ENCODE measurements at regions not wholly inside any gene's neighbourhood (a gene's known extent, or its start where the extent isn't known, plus 50 kb on each side); places are given as distances from the start of the nearest gene placed in this dataset.
A peak's percentile ranks its signal among the peaks of the same experiment; 100 is the strongest.
"Not testable (repeated sequence)": the region's sequence is repeated elsewhere in the genome, so short reads cannot be mapped to it uniquely, and the experiment has no call there.

GRCh38 chr1:148309940-148310500 is 157.9 kb upstream of the NBPF11 start:
- DNase-seq = no peak

DNA sequence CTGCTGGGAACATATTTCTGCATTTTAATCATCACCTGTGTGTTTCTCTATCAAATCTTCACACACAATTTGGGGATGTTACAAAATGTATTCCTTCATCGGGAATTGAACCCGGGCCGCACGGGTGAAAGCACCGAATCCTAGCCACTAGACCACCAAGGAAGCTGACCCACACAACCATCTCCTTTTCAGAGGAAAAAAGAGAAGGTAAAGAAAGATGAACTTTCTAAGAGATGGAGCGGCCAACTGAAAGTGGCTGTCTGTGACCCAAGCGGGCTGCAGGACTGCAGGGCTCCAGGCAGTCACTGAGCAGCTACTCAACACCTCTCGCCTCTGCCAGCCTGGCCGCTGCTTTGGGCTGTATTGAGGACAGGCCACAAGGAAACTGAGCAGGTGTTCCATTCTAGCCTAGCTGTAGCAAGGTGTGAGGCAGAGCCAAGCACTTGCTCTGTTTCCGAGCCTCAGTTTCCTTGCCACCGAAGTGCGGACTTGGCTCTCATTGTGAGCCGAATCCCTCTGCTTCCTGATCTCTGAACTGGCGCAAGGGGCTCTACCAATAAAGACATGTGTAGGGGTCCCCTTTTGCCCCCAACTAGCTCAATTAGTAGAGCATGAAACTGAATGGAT is 156.9 kb upstream of the NBPF11 start:
- no peak for DNase-seq

DNA sequence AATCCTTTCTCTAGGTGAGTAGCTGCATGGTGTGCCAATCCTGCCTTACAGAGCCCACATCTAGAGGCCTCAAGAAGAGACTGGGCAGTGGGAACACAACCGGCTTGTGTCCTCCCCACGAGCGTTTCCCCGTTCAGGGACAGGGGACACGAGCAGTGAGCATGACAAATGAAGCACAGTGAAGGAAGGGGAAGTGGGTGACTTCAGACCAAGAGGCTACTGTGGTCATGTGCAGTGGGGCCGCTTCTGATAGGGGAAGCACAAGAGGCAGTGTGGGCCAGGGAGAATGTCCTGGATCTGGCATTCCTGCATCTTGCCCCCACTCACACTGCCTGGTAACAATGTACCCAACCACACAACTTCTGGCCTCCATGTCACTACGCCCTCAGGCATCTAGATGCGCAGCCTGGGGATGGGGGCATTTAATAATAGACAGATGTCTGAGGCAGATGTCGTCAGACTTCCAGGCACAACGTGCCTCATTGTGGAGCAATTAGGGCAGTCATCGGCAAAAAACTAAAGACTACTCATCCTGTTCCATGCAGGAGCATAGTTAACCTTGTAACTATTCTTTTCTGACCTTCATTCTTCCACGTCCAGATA is 155.6 kb upstream of the NBPF11 start:
- DNase-seq = peak; percentile 39

GRCh38 chr1:148304935-148305334 is 152.9 kb upstream of the NBPF11 start:
- not testable (repeated sequence) for DNase-seq

DNA sequence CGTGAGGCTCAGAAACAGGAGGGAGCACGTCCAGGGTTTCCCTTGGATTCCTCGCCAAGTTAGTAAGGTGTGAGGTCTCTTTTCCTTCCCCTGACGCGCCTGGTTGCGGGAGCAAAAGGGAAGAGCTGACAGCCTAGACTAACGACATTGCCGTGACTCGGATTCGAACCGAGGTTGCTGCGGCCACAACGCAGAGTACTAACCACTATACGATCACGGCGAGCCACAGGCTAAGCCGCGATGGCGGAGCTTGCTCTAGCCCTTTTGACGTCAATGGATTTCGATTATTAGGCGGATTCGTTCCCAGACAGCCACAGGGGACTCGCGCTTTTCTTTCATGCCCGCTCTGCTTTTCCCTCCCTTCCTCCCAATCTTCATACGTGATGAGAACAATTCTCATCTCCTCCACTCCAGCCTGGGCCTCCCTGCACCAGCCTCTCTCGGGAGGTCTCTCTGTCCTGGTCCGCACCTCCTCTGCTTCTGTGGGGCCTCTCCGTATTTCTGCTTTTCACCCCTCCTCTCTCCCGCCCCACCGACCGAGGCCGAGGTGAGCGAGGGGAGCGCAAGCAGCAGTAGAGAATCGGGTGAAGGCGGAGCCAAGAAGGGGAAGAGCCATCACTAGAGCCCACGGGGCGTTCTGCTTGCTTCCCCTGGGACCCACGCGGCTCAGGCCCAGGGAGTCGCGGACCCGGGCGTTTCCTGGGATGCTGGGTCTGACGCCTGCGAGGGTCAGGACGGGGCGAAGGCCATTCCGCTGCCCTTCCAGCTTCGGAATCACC is 150.7 kb upstream of the NBPF11 start:
- DNase-seq = peak; percentile 62

GRCh38 chr1:148297852-148298251 is 145.8 kb upstream of the NBPF11 start:
- not testable (repeated sequence) for DNase-seq

DNA sequence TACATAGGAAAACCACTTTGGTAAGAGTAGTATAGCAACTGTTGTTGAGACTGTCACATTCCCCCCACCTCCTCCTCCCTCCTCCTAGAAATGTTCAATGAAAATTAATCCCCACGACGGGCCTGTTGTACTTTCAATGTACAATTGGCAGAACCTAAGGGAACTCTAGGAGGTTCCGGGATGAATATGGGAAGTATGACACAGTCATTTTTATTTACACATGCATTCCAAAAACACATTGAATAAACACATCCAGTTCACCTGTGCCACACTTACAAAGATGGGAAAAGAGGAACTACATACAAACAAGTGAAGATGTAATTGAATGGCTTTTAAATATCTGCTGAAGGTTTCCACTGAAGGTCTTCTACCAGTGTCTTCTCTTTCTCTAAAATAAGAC is 144.4 kb upstream of the NBPF11 start:
- no peak for DNase-seq

DNA sequence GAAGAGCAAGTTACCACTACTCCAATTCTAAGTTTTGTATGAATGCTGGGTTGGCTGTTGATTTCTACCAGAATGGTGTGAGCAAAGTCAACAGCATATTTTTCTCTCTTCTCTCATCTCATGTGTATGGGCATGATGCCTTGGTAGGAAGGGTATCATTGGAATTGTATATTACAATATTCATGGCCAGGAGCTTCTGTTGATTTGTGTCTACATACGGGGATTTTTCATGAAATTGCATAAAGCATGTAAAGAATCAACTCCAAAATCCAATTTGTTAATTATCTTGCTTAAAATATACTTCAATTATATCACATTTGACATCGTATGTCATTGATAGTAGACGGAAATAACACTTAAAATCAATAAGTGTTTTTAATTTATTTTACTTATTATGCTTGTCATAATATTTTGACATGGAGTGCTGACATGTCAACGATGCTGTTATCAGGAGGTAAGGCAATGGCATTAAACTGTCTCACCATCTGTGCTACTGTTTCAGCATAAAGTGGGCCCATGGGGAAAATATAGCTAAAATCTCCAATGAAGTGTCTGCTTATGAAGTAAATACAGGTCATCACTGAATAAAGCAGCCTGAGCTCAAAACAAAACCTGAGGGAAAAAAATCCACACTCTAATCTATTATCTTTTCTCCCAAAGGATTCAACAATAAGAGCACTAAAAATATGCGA is 142.2 kb upstream of the NBPF11 start:
- DNase-seq = no peak

GRCh38 chr1:148293651-148294050 is 141.6 kb upstream of the NBPF11 start:
- no peak for DNase-seq

- no peak for DNase-seq
These were observed 140.8 kb upstream of the NBPF11 start for GRCh38 chr1:148292915-148293314.

- no peak for DNase-seq
These were observed 138.8 kb upstream of the NBPF11 start for GRCh38 chr1:148290881-148291280.

DNA sequence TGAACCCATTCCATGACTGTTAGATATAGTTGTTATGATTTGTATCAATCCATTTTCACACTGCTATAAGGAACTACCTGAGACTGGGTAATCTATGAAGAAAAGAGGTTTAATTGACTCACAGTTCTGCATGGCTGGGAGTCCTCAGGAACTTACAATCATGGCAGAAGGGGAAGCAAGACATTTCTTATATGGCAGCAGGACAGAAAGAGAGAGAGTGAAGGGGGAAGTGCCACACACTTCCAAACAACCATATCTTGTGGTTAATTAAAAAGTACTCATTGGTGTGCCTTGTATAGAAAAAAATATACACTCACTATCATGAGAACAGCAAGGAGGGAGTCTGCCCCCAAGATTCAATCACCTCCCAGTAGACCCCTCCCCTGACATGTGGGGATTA is 137.6 kb upstream of the NBPF11 start:
- no peak for DNase-seq

DNA sequence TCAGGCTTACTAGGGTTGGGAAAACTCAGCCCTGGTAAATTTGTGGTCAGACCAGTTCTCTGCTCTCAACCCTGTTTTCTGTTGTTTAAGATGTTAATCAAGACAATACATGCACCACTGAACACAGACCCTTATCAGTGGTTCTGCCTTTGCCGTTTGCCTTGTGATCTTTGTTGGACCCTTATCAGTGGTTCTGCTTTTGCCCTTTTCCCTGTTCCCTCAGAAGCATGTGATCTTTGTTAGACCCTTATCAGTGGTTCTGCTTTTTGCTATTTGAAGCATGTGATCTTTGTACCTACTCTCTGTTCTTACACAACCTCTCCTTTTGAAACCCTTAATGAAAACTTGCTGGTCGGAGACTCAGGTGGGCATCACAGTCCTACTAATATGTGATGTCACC is 133.9 kb upstream of the NBPF11 start:
- DNase-seq = not testable (repeated sequence)

- not testable (repeated sequence) for DNase-seq
These were observed 128.9 kb upstream of the NBPF11 start for GRCh38 chr1:148280831-148281572.

GRCh38 chr1:148279002-148279542 is 127.0 kb upstream of the NBPF11 start:
- not testable (repeated sequence) for DNase-seq

DNA sequence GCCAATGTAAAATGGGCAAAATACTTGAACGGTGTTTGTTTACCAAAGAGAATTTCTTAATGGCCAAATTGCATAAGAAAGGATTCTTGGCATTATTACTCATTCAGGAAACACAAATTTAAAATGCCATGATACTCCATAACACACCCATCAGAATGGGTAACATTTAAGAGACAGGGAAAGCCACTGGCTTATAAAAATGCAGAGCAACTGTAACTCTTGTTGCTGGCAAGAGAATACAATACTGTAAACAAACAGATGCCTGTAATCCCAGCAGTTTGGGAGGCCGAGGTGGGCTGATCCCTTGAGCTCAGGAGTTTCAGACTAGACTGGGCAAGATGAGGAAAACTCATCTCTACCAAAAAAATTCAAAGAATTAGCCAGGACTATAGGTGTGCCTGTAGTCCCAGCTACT is 125.8 kb upstream of the NBPF11 start:
- not testable (repeated sequence) for DNase-seq

DNA sequence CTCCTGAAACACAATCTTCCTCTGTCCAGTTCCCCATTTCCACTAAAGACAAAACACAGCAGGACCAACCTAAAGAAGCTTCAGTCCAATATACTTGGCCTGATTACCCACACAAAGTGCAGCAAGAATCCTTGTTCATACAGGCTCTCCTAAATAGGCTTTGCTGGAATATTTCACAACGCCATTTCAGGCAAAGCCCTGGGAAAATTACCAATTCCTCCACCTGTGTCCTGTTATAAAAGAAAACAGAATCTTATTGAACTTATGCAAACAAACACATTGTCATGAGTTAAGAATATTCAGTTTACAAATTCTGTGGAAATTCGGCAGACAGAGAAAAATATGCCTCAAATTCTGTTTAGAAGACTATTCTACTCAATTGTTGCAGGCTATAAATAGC is 115.0 kb upstream of the NBPF11 start:
- not testable (repeated sequence) for DNase-seq

DNA sequence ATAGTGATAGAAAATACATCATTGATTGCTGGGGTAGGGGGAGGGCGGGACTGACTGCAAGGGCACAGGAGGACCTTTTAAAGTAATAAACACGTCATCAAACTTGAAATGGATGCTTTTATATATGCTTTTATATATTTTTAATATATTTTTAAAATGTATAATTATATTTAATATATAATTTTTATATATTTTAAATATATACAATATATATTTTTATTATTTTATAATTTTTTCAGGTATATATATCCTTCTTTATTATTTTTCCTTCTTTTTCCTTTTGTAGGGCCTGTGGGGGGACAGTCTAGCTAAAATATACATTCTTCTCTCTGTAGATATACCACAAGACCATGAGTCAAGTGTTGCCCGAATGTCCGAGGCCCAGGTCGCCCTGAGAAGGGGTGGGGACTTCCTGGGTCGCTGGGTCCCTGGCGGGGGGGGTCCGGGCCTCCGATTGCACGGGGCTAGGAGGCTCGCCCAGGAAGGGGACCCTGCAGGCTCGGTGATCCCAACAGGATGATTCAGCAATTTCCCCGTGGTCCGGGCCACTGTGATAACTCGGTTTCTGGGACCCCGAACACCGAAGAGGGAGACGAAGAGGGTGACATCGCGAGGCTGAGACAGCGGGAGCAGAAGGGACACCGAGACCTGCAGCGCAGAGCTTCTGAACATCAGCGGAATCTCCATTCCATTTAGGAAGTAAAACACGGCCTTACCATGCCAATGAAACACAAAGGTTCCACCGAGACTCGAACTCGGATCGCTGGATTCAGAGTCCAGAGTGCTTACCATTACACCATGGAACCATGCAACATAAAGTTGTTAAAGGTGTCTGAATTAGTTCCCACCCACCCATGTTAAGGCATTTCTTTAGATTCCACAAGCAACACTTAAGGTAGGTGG is 112.5 kb upstream of the NBPF11 start:
- no peak for DNase-seq

DNA sequence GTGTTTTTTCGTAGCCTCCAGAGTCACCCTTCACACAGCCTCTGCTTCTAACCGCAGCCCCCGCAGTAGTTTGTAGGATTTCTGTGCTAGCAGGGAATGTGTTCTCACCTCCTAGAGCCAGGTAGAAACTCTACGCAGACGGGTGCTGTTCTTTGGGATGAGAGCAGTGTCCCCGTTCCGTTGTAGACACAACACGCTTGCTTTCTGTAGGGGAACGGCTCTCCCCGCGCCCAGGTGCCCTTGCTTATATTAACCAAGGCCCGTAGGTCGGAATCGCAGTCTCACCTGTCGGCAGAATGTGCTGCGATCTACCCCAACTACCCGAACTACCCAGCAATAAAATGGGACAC is 111.8 kb upstream of the NBPF11 start:
- DNase-seq = no peak

- peak; percentile 52 for DNase-seq
These were observed 111.2 kb upstream of the NBPF11 start for GRCh38 chr1:148263128-148263905.
